Suprapubic skin (tissue), 4 donors: ENCODE measurements at regions not wholly inside any gene's neighbourhood (a gene's known extent, or its start where the extent isn't known, plus 50 kb on each side); places are given as distances from the start of the nearest gene placed in this dataset.

Source experiments
- CTCF ChIP-seq, 2 donors: fragments of 200-600 bp in 1 of 2; fragments of 450-650 bp in 1 of 2; sonication (generic) in 1 of 2; IDR thresholded peaks; one replicate each; pipeline ENCODE4 v1.5.1; 2016 to 2019; ENCODE audit warnings: antibody characterized with exemption in 2 of 2, mild to moderate bottlenecking in 1 of 2, moderate library complexity in 1 of 2
- EP300 ChIP-seq: sonication (generic); formaldehyde crosslinking; IDR thresholded peaks from one replicate; pipeline ENCODE4 v1.6.1; 2017; ENCODE audit warnings: antibody characterized with exemption
- POLR2A ChIP-seq, 2 donors: fragments of 450-650 bp; IDR thresholded peaks; one replicate each; pipeline ENCODE4 v1.6.1; 2017; ENCODE audit warnings: antibody characterized with exemption in 2 of 2, mild to moderate bottlenecking in 2 of 2, moderate library complexity in 2 of 2
- POLR2AphosphoS5 ChIP-seq, 3 donors: sonication (generic); formaldehyde crosslinking; IDR thresholded peaks; one replicate each; pipeline ENCODE4 v1.6.1; 2017; ENCODE audit warnings: antibody characterized with exemption in 3 of 3

DNA sequence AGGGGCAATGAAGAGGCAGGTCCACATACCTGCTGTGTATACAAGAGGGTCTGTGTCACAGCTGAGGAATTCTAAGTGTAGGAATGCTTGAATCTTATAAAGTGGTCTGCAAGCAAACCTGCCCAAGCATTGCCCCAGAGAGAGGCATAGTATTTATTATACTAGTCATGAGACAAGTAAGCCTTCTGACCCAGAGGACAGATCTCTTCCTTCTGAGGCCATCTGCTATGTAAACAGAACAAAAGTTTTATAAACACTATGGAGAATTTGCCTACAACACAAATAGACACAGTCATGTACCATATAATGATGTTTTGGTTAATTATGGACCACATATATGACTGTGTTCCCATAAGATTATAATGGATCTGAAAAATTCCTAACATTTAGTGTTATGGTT lies 388.2 kb downstream of the NEBL start:
- TF ChIP-seq CTCF (IDR thresholded peaks at IDR 0.05): no peak
- TF ChIP-seq POLR2A (IDR thresholded peaks at IDR 0.05): no peak
- TF ChIP-seq POLR2AphosphoS5 (IDR thresholded peaks at IDR 0.05): no peak
- TF ChIP-seq EP300: no peak
